ENCODE measurements at regions not wholly inside any gene's neighbourhood (a gene's known extent, or its start where the extent isn't known, plus 50 kb on each side); places are given as distances from the start of the nearest gene placed in this dataset.

DNA sequence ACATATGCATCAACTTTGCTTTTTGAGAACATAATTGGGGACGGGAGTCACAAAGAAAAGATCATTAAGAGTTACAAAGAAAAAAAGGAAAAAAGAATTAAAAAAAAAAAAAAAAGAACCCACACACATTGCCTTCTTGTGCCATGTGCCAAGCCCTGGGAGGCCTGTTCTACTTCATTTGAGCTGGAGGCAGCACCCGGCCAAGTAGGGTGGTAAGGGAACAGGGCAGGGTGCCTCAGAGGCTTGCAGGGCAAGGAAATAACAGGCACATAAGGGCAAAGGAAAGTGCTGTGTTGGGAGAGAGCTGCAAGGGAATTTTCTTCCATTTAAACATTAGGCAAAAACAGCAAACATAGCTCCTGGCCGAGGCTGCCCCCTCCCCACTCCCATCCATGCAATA is 418.0 kb downstream of the TMEM182 start:
- TF ChIP-seq, protein P1, sequence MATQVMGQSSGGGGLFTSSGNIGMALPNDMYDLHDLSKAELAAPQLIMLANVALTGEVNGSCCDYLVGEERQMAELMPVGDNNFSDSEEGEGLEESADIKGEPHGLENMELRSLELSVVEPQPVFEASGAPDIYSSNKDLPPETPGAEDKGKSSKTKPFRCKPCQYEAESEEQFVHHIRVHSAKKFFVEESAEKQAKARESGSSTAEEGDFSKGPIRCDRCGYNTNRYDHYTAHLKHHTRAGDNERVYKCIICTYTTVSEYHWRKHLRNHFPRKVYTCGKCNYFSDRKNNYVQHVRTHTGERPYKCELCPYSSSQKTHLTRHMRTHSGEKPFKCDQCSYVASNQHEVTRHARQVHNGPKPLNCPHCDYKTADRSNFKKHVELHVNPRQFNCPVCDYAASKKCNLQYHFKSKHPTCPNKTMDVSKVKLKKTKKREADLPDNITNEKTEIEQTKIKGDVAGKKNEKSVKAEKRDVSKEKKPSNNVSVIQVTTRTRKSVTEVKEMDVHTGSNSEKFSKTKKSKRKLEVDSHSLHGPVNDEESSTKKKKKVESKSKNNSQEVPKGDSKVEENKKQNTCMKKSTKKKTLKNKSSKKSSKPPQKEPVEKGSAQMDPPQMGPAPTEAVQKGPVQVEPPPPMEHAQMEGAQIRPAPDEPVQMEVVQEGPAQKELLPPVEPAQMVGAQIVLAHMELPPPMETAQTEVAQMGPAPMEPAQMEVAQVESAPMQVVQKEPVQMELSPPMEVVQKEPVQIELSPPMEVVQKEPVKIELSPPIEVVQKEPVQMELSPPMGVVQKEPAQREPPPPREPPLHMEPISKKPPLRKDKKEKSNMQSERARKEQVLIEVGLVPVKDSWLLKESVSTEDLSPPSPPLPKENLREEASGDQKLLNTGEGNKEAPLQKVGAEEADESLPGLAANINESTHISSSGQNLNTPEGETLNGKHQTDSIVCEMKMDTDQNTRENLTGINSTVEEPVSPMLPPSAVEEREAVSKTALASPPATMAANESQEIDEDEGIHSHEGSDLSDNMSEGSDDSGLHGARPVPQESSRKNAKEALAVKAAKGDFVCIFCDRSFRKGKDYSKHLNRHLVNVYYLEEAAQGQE (IDR thresholded peaks at IDR 0.05; ENCODE audit: insufficient read depth in 1 of 2, low read depth in 2 of 2, low read length in 1 of 2), result no peak
- TF ChIP-seq, protein P2, sequence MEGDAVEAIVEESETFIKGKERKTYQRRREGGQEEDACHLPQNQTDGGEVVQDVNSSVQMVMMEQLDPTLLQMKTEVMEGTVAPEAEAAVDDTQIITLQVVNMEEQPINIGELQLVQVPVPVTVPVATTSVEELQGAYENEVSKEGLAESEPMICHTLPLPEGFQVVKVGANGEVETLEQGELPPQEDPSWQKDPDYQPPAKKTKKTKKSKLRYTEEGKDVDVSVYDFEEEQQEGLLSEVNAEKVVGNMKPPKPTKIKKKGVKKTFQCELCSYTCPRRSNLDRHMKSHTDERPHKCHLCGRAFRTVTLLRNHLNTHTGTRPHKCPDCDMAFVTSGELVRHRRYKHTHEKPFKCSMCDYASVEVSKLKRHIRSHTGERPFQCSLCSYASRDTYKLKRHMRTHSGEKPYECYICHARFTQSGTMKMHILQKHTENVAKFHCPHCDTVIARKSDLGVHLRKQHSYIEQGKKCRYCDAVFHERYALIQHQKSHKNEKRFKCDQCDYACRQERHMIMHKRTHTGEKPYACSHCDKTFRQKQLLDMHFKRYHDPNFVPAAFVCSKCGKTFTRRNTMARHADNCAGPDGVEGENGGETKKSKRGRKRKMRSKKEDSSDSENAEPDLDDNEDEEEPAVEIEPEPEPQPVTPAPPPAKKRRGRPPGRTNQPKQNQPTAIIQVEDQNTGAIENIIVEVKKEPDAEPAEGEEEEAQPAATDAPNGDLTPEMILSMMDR (IDR thresholded peaks at IDR 0.05), result no peak
- TF ChIP-seq POLR2AphosphoS5 (IDR thresholded peaks at IDR 0.05; ENCODE audit: low read depth, low read length), result no peak

Measured in Panc1 (cell line).